Stimulated activated CD4-positive, alpha-beta T cell treated with anti-CD3 and anti-CD28 coated beads, Interleukin-15, amount 100 ng/mL, for 48 hours (primary cell): ENCODE measurements at regions not wholly inside any gene's neighbourhood (a gene's known extent, or its start where the extent isn't known, plus 50 kb on each side); places are given as distances from the start of the nearest gene placed in this dataset.

Experiments used
- DNase-seq, 2 donors: peaks; one replicate each; pipeline ENCODE4 v3.0.0-alpha.2; 2020; ENCODE audit warnings: low read depth in 2 of 2

GRCh38 chr3:99373088-99373845 is 265.1 kb upstream of the COL8A1 start:
- no peak for DNase-seq

- DNase-seq: no peak
Observed at GRCh38 chr3:99366663-99367429, 271.5 kb upstream of the COL8A1 start.

GRCh38 chr3:99365979-99366378 is 272.4 kb upstream of the COL8A1 start:
- DNase-seq: no peak

- no peak for DNase-seq
Observed at GRCh38 chr3:99365396-99365795, 273.0 kb upstream of the COL8A1 start.

GRCh38 chr3:99357131-99357530 is 281.3 kb upstream of the COL8A1 start:
- no peak for DNase-seq

GRCh38 chr3:99356696-99357095 is 281.7 kb upstream of the COL8A1 start:
- no peak for DNase-seq

- DNase-seq: no peak
Observed at GRCh38 chr3:99355465-99355864, 282.9 kb upstream of the COL8A1 start.

GRCh38 chr3:99352811-99353210 is 285.6 kb upstream of the COL8A1 start:
- no peak for DNase-seq

GRCh38 chr3:99351122-99351521 is 287.3 kb upstream of the COL8A1 start:
- DNase-seq: no peak

- no peak for DNase-seq
Observed at GRCh38 chr3:99348451-99348850, 289.9 kb upstream of the COL8A1 start.

- no peak for DNase-seq
Observed at GRCh38 chr3:99344216-99344615, 294.2 kb upstream of the COL8A1 start.

GRCh38 chr3:99342383-99342782 is 296.0 kb upstream of the COL8A1 start:
- DNase-seq: no peak

- no peak for DNase-seq
Observed at GRCh38 chr3:99339222-99339621, 299.2 kb upstream of the COL8A1 start.

- DNase-seq: no peak
Observed at GRCh38 chr3:99332718-99333117, 305.7 kb upstream of the COL8A1 start.

GRCh38 chr3:99332276-99332675 is 306.1 kb upstream of the COL8A1 start:
- DNase-seq: no peak

- DNase-seq: no peak
Observed at GRCh38 chr3:99330924-99331532, 307.4 kb upstream of the COL8A1 start.

GRCh38 chr3:99330281-99330680 is 308.1 kb upstream of the COL8A1 start:
- no peak for DNase-seq

GRCh38 chr3:99325402-99325801 is 313.0 kb upstream of the COL8A1 start:
- no peak for DNase-seq

GRCh38 chr3:99324636-99325203 is 313.7 kb upstream of the COL8A1 start:
- DNase-seq: no peak

GRCh38 chr3:99323940-99324339 is 314.5 kb upstream of the COL8A1 start:
- DNase-seq: no peak

GRCh38 chr3:99322551-99322950 is 315.8 kb upstream of the COL8A1 start:
- no peak for DNase-seq

- no peak for DNase-seq
Observed at GRCh38 chr3:99321261-99321660, 317.1 kb upstream of the COL8A1 start.

GRCh38 chr3:99319961-99320360 is 318.4 kb upstream of the COL8A1 start:
- no peak for DNase-seq
